Glutamatergic neuron (in vitro differentiated cells): ENCODE measurements at regions not wholly inside any gene's neighbourhood (a gene's known extent, or its start where the extent isn't known, plus 50 kb on each side); places are given as distances from the start of the nearest gene placed in this dataset.
"Not testable (repeated sequence)": the region's sequence is repeated elsewhere in the genome, so short reads cannot be mapped to it uniquely, and the experiment has no call there.

ENCODE experiments used
- DNase-seq: peaks from one replicate; pipeline ENCODE4 v3.0.0; 2022
- H3K27ac Mint-ChIP-seq: one replicate; pipeline ENCODE4 v1.8.0; 2020; ENCODE audit warnings: mild to moderate bottlenecking, mixed read lengths, inconsistent platforms; ENCODE audit not compliant: unreplicated experiment
- H3K27me3 Mint-ChIP-seq: one replicate; pipeline ENCODE4 v1.8.0; 2020; ENCODE audit warnings: mild to moderate bottlenecking, moderate library complexity, mixed read lengths, inconsistent platforms; ENCODE audit not compliant: unreplicated experiment
- H3K36me3 Mint-ChIP-seq: one replicate; pipeline ENCODE4 v1.8.0; 2020; ENCODE audit warnings: mild to moderate bottlenecking, mixed read lengths, inconsistent platforms; ENCODE audit not compliant: unreplicated experiment
- H3K4me1 Mint-ChIP-seq: one replicate; pipeline ENCODE4 v1.8.0; 2020; ENCODE audit warnings: mild to moderate bottlenecking, low read depth, mixed read lengths, inconsistent platforms; ENCODE audit not compliant: unreplicated experiment
- H3K4me3 Mint-ChIP-seq: one replicate; pipeline ENCODE4 v1.8.0; 2020; ENCODE audit warnings: mild to moderate bottlenecking, mixed read lengths, inconsistent platforms; ENCODE audit not compliant: unreplicated experiment
- H3K9me3 Mint-ChIP-seq: one replicate; pipeline ENCODE4 v1.8.0; 2020; ENCODE audit warnings: mild to moderate bottlenecking, moderate library complexity, mixed read lengths, inconsistent platforms; ENCODE audit not compliant: unreplicated experiment
- TF ChIP-seq, protein P1 (sequence below): fragments of 200-600 bp; sonication (generic); IDR thresholded peaks from one replicate; pipeline ENCODE4 v1.5.0; 2021; ENCODE audit not compliant: partially characterized antibody, unreplicated experiment

DNA sequence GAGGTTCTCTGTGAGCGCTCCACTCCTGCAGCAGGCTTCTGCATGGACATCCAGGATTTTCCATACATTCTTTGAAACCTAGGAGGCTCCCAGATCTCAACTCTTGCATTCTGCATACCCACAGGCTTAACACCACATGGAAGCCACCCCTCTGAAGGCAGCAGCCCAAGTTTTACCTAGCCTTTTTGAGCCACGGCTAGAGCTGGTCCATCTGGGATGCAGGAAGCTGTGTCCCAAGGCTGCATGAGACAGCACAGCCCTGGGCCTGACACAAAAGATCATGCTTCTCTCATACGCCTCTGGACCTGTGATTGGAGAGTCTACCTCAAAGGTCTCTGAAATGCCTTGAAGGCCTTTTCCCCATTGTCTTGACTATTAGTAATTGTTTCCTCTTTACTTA is 53.6 kb upstream of the RPRM start:
- Mint-ChIP-seq H3K4me3 (no peak overlapping the region), H3K36me3 (no peaks in the 10 kb centered on the region), H3K4me1 (no peaks in the 10 kb centered on the region), H3K27ac (no peak overlapping the region), H3K9me3 (no peaks in the 10 kb centered on the region), H3K27me3 (no peaks in the 10 kb centered on the region)
- DNase-seq: no peak
- TF ChIP-seq, protein P1, sequence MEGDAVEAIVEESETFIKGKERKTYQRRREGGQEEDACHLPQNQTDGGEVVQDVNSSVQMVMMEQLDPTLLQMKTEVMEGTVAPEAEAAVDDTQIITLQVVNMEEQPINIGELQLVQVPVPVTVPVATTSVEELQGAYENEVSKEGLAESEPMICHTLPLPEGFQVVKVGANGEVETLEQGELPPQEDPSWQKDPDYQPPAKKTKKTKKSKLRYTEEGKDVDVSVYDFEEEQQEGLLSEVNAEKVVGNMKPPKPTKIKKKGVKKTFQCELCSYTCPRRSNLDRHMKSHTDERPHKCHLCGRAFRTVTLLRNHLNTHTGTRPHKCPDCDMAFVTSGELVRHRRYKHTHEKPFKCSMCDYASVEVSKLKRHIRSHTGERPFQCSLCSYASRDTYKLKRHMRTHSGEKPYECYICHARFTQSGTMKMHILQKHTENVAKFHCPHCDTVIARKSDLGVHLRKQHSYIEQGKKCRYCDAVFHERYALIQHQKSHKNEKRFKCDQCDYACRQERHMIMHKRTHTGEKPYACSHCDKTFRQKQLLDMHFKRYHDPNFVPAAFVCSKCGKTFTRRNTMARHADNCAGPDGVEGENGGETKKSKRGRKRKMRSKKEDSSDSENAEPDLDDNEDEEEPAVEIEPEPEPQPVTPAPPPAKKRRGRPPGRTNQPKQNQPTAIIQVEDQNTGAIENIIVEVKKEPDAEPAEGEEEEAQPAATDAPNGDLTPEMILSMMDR: no peak

DNA sequence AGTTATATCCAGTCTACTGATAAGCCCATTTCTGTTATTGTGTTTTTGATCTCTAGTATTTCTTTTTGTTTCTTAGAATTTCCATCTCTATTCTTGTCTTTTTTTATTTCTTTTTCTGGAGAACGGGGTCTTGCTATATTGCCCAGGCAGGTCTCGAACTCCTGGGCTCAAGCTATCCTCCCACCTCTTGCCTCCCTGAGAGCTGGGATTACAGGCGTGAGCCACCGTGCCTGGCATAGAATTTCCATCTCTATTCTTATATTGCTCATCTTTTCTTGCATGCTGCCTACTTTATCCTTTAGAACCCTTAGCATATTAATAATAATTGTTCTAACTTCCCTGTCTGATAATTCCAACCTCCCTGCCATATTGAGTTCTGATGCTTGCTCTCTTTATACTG is 55.2 kb upstream of the RPRM start:
- not testable (repeated sequence) for H3K27me3 Mint-ChIP-seq, H3K4me3 Mint-ChIP-seq, DNase-seq, H3K27ac Mint-ChIP-seq, H3K4me1 Mint-ChIP-seq, H3K9me3 Mint-ChIP-seq, H3K36me3 Mint-ChIP-seq

DNA sequence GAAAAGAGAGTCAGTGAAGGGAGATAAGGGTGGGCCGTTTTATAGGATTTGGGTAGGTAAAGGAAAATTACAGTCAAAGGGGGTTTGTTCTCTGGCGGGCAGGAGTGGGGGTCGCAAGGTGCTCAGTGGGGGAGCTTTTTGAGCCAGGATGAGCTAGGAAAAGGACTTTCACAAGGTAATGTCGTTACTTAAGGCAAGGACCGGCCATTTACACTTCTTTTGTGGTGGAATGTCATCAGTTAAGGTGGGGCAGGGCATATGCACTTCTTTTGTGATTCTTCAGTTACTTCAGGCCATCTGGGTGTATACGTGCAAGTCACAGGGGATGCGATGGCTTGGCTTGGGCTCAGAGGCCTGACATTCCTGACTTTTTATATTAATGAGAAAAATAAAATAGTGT is 56.0 kb upstream of the RPRM start:
- not testable (repeated sequence) for H3K4me1 Mint-ChIP-seq, H3K4me3 Mint-ChIP-seq, DNase-seq, H3K9me3 Mint-ChIP-seq, H3K27me3 Mint-ChIP-seq, H3K36me3 Mint-ChIP-seq, H3K27ac Mint-ChIP-seq

DNA sequence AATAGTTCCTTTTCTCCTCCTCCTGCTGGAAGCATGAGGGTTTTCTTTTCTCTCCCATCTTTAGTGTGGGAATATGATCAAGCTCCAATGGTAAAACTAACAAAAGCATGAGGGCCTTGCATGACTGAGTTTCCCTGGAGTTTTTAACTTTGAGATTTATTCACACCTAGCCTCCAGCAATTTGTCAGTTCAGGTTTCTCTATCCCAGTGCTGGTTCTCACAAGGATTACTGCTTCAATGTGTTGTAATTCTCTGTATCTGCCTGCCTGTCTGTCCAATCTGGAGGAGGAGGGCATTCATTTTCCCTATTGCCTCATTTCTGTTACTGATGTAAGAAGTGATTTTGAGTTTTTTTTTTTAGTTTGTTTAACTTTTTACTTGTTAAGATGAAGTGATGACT is 57.6 kb upstream of the RPRM start:
- no peaks in the 10 kb centered on the region for H3K4me1 Mint-ChIP-seq

DNA sequence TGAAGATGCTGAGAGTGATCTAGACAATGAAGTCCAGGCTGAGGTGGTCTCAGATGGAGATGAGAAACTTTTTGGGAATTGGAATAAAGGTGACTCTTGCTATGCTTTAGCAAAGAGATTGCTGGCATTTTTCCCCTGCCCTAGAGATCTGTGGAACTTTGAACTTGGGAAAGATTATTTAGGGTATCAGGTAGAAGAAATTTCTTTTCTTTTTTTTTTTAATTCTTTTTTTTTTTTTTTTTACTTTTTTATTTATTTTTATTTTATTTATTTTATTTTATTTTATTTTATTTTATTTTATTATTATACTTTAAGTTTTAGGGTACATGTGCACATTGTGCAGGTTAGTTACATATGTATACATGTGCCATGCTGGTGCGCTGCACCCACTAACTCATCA is 59.5 kb upstream of the RPRM start:
- not testable (repeated sequence) for H3K27ac Mint-ChIP-seq, H3K9me3 Mint-ChIP-seq, DNase-seq, H3K4me1 Mint-ChIP-seq, H3K27me3 Mint-ChIP-seq, H3K4me3 Mint-ChIP-seq, H3K36me3 Mint-ChIP-seq

More for the DNA sequence above, 57.6 kb upstream of the RPRM start:
- H3K36me3 Mint-ChIP-seq: no peaks in the 10 kb centered on the region
- H3K4me3 Mint-ChIP-seq: no peak overlapping the region
- DNase-seq: no peak
- TF ChIP-seq, protein P1: no peak
- H3K9me3 Mint-ChIP-seq: no peaks in the 10 kb centered on the region
- H3K27me3 Mint-ChIP-seq: no peaks in the 10 kb centered on the region
- H3K27ac Mint-ChIP-seq: no peak overlapping the region

DNA sequence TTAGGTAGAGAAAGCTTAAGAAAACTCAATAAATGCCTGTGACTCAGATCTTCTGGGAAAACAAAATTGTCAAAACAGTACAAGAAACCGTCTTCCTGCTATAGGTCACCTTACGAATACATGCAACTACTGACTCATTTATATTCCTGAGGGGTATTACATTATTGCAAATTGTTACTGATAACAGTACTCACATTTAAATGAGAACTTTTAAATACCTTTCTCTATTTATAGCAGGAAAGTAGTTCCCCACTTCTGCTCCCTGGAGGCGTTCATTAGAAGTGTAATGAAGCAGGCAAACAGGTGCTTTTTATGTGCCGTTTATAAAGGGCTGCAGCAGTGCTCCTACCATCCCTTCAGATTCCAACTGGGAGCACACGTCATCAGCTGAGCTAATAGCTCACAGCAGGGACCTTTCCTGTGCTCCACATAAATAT is 65.1 kb upstream of the RPRM start:
- no peak for DNase-seq
- Mint-ChIP-seq H3K27me3 (no peaks in the 10 kb centered on the region), H3K27ac (no peak overlapping the region), H3K9me3 (no peaks in the 10 kb centered on the region), H3K4me3 (no peak overlapping the region), H3K36me3 (no peaks in the 10 kb centered on the region), H3K4me1 (no peaks in the 10 kb centered on the region)
- TF ChIP-seq, protein P1: no peak

DNA sequence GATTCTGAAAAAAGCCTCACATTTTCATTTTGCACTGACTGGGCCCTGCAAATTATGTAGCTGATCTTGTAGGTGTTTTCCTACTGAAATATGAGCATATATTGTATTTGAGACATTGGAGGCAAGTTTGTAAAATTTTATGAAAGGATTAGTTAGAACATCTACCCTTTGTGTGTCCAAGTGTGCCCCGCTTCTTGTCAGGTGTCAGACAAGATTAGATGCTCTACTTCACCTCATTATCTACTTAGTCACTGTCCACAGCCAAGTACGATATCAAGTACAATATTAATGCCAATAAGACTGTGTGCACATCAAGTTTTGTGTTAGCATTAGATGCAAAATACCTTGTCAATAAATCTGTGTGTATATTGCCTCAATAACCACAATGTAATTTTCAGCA is 67.8 kb upstream of the RPRM start:
- TF ChIP-seq, protein P1: no peak
- Mint-ChIP-seq H3K27me3 (no peaks in the 10 kb centered on the region), H3K36me3 (no peaks in the 10 kb centered on the region), H3K9me3 (no peaks in the 10 kb centered on the region), H3K4me3 (no peak overlapping the region), H3K4me1 (no peaks in the 10 kb centered on the region), H3K27ac (no peak overlapping the region)
- DNase-seq: no peak
